Chondrocyte (in vitro differentiated cells): ENCODE measurements at regions not wholly inside any gene's neighbourhood (a gene's known extent, or its start where the extent isn't known, plus 50 kb on each side); places are given as distances from the start of the nearest gene placed in this dataset.
A peak's percentile ranks its signal among the peaks of the same experiment; 100 is the strongest.

Experiments used
- DNase-seq: peaks from one replicate; pipeline ENCODE4 v3.0.0; 2021; ENCODE audit warnings: mixed read lengths, low spot score
- H3K27ac Mint-ChIP-seq: one replicate; pipeline ENCODE4 v1.8.0; 2021; ENCODE audit warnings: mild to moderate bottlenecking, moderate library complexity, mixed read lengths; ENCODE audit not compliant: unreplicated experiment
- H3K27me3 Mint-ChIP-seq: 2 replicates; pipeline ENCODE4 v1.8.0; 2021; ENCODE audit warnings: low read depth, mixed read lengths
- H3K36me3 Mint-ChIP-seq: 2 replicates; pipeline ENCODE4 v1.8.0; 2021; ENCODE audit warnings: low read depth, mixed read lengths
- H3K4me1 Mint-ChIP-seq: 2 replicates; pipeline ENCODE4 v1.8.0; 2021; ENCODE audit warnings: low read depth, mild to moderate bottlenecking, mixed read lengths
- H3K4me3 Mint-ChIP-seq: one replicate; pipeline ENCODE4 v1.8.0; 2021; ENCODE audit warnings: mild to moderate bottlenecking, moderate library complexity, mixed read lengths; ENCODE audit not compliant: unreplicated experiment
- H3K9me3 Mint-ChIP-seq: 2 replicates; pipeline ENCODE4 v1.8.0; 2021; ENCODE audit warnings: low read depth, mixed read lengths
- TF ChIP-seq, protein P1 (sequence below): fragments of 200-600 bp; sonication (generic); IDR thresholded peaks from 2 replicates; pipeline ENCODE4 v1.5.0; 2021; ENCODE audit warnings: antibody characterized with exemption, mild to moderate bottlenecking, moderate library complexity

DNA sequence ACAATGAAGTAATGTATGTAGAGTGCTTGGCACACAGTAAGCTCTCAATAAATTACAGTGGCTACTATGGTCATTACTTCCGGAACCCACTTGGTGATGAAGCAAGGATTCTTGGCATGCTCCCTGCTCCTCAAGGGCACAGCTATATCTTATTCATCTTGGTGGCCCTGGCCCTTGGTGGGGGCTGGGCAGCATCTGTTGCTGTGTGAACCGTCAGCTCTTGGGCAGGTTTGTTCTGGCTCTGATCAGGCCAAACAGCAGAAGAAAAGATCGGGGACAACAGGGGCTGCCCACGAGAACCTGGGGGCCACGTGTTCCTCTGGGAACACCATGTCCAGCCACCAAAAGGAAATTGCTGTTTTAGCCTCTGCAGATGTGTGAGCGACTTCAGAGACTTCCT lies 136.9 kb upstream of the SYT13 start:
- H3K36me3 Mint-ChIP-seq, result no peaks in the 10 kb centered on the region
- peaks cover 30% of the 10 kb centered on the region for H3K27me3 Mint-ChIP-seq
- no peak for DNase-seq
- TF ChIP-seq, protein P1, sequence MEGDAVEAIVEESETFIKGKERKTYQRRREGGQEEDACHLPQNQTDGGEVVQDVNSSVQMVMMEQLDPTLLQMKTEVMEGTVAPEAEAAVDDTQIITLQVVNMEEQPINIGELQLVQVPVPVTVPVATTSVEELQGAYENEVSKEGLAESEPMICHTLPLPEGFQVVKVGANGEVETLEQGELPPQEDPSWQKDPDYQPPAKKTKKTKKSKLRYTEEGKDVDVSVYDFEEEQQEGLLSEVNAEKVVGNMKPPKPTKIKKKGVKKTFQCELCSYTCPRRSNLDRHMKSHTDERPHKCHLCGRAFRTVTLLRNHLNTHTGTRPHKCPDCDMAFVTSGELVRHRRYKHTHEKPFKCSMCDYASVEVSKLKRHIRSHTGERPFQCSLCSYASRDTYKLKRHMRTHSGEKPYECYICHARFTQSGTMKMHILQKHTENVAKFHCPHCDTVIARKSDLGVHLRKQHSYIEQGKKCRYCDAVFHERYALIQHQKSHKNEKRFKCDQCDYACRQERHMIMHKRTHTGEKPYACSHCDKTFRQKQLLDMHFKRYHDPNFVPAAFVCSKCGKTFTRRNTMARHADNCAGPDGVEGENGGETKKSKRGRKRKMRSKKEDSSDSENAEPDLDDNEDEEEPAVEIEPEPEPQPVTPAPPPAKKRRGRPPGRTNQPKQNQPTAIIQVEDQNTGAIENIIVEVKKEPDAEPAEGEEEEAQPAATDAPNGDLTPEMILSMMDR, result no peak
- no peak overlapping the region for H3K27ac Mint-ChIP-seq
- H3K4me3 Mint-ChIP-seq, result no peak overlapping the region
- H3K9me3 Mint-ChIP-seq, result peaks cover 9% of the 10 kb centered on the region
- H3K4me1 Mint-ChIP-seq, result peaks cover 17% of the 10 kb centered on the region

- Mint-ChIP-seq H3K4me1 (peaks cover 34% of the 10 kb centered on the region), H3K27me3 (peaks cover 3% of the 10 kb centered on the region), H3K9me3 (peaks cover 9% of the 10 kb centered on the region), H3K36me3 (no peaks in the 10 kb centered on the region), H3K27ac (no peak overlapping the region), H3K4me3 (no peak overlapping the region)
- TF ChIP-seq, protein P1, result no peak
- DNase-seq, result no peak
These were observed 127.9 kb upstream of the SYT13 start for GRCh38 chr11:45414088-45414487.

DNA sequence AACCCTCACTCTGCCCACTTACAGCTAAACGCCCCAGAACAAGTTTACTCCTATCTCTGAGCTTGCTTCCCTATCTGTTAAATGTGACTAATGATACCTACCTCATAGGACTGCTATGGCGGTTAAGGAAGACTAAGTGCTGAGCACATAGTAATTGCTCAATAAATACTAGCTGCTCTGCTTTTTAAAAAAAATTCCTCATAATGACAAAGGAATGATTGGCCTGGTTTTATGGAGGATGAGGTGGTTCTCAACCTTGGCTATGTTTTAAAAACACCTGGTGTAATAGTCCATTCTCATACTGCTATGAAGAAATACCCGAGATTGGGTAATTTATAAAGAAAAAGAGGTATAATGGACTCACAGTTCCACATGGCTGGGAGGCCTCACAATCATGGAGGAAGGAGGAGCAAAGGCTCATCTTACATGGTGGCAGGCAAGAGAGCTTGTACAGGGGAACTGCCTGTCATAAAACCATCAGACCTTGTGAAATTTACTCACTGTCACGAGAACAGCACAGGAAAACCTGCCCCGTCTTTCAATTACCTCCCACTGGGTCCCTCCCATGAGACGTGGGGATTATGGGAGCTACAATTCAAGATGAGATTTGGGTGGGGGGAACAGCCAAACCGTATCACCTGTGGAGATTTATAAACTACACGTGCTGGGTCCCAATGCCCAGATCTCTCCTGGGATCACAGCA lies 127.2 kb upstream of the SYT13 start:
- peaks cover 34% of the 10 kb centered on the region for H3K4me1 Mint-ChIP-seq
- H3K4me3 Mint-ChIP-seq, result no peak overlapping the region
- peaks cover 2% of the 10 kb centered on the region for H3K9me3 Mint-ChIP-seq
- TF ChIP-seq, protein P1, result no peak
- no peak overlapping the region for H3K27ac Mint-ChIP-seq
- no peak for DNase-seq
- H3K27me3 Mint-ChIP-seq, result peaks cover 2% of the 10 kb centered on the region
- H3K36me3 Mint-ChIP-seq, result no peaks in the 10 kb centered on the region

- H3K4me3 Mint-ChIP-seq, result no peak overlapping the region
These were observed 126.4 kb upstream of the SYT13 start for GRCh38 chr11:45412521-45412920.

DNA sequence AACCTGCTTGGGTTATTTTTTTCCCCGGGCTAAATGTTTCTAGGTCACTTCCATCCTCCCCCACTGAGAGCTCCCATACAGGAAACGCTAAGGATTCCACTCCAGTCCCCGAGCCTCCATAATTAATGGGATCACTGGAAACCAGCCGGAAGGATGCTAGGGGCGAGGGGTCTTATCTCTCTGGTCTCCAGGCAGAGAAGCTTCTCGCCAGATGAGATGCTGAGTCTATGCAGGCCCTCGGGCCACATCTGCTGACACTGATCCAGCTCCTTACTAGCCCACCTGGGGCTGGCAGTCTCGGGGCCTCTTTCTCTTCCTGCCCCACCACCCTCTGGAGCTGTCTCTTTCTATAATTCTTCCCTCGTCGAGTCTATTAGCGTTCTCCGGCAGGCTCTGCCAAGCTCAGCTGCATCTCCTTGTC lies 125.9 kb upstream of the SYT13 start:
- TF ChIP-seq, protein P1, result no peak

More at GRCh38 chr11:45412521-45412920, 126.4 kb upstream of the SYT13 start:
- H3K36me3 Mint-ChIP-seq, result no peaks in the 10 kb centered on the region
- TF ChIP-seq, protein P1, result no peak
- H3K4me1 Mint-ChIP-seq, result peaks cover 34% of the 10 kb centered on the region
- peak overlapping the region; percentile 89 for H3K27ac Mint-ChIP-seq
- no peaks in the 10 kb centered on the region for H3K9me3 Mint-ChIP-seq
- H3K27me3 Mint-ChIP-seq, result peaks cover 2% of the 10 kb centered on the region
- no peak for DNase-seq

More for the DNA sequence above, 125.9 kb upstream of the SYT13 start:
- peaks cover 34% of the 10 kb centered on the region for H3K4me1 Mint-ChIP-seq
- peak overlapping the region; percentile 18 for H3K4me3 Mint-ChIP-seq
- no peak for DNase-seq
- no peaks in the 10 kb centered on the region for H3K9me3 Mint-ChIP-seq
- H3K36me3 Mint-ChIP-seq, result no peaks in the 10 kb centered on the region
- H3K27ac Mint-ChIP-seq, result peak overlapping the region; percentile 89
- peaks cover 2% of the 10 kb centered on the region for H3K27me3 Mint-ChIP-seq
